ENCODE measurements at regions not wholly inside any gene's neighbourhood (a gene's known extent, or its start where the extent isn't known, plus 50 kb on each side); places are given as distances from the start of the nearest gene placed in this dataset.
"Not testable (repeated sequence)": the region's sequence is repeated elsewhere in the genome, so short reads cannot be mapped to it uniquely, and the experiment has no call there.

DNA sequence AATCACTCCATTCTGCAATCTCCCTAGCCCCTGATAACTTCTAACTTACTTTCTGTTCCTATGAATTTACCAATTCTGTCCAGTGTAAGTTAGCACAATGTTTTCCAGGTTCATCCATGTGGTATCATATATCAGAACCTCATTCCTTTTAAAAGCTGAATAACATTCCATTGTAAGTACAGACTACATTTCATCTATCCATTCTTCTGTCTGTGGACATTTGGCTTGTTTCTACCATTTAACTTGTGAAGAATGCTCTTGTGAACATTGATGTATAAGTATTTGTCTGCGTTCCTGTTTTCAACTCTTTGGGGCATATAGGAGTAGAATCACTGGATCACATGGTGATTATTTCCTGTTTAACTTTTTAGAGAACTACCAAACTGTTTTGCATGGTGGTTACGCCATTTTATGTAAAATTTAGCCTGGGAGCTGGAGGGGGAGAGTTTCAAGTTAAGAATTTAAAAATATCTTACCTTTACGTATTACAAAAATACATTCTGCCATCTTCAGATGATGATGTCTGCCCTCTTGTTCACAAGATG lies 156.5 kb downstream of the BTBD3 start:
- H3K27me3 ChIP-seq (ENCODE audit: low read depth, low read length), result no peaks in the 10 kb centered on the region
- H3K27ac ChIP-seq (ENCODE audit: low read length), result no peak overlapping the region
- no peaks in the 10 kb centered on the region for H3K4me1 ChIP-seq (ENCODE audit: control insufficient read depth in 1 of 2, insufficient read depth in 2 of 2, low read length in 2 of 2)
- H3K4me3 ChIP-seq (ENCODE audit: low read depth in 1 of 2, low read length in 2 of 2), result no peak overlapping the region
- H3K36me3 ChIP-seq (ENCODE audit: control insufficient read depth in 1 of 2, insufficient read depth in 2 of 2, low read length in 2 of 2), result no peaks in the 10 kb centered on the region
- no peaks in the 10 kb centered on the region for H3K9me3 ChIP-seq (ENCODE audit: control insufficient read depth in 1 of 2, low read length in 2 of 2)

GRCh38 chr20:12076200-12076599 lies 158.5 kb downstream of the BTBD3 start:
- Histone ChIP-seq H3K4me3 (ENCODE audit: low read depth in 1 of 2, low read length in 2 of 2) (no peak overlapping the region), H3K36me3 (ENCODE audit: control insufficient read depth in 1 of 2, insufficient read depth in 2 of 2, low read length in 2 of 2) (no peaks in the 10 kb centered on the region), H3K9me3 (ENCODE audit: control insufficient read depth in 1 of 2, low read length in 2 of 2) (no peaks in the 10 kb centered on the region), H3K4me1 (ENCODE audit: control insufficient read depth in 1 of 2, insufficient read depth in 2 of 2, low read length in 2 of 2) (no peaks in the 10 kb centered on the region), H3K27ac (ENCODE audit: low read length) (no peak overlapping the region), H3K27me3 (ENCODE audit: low read depth, low read length) (no peaks in the 10 kb centered on the region)

DNA sequence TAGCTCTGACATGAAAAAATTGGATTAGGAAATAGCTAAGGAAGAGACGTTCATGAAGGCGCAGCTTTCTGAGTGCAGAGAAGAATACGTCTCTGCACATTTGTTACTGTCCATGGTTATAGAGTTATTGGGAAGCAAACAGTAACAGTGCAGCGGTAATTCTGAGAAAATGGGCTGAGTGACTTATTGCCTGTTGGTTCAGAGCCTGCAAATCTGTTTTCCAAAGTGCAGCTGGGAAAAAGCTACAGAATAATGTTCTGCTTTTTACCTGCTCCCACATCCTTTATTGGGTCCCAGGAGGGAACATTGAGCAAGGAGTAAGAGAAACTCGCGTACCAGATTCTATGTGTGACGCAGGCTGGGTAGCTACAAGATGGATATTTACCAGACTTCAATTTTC lies 160.2 kb downstream of the BTBD3 start:
- Histone ChIP-seq H3K9me3 (ENCODE audit: control insufficient read depth in 1 of 2, low read length in 2 of 2) (no peaks in the 10 kb centered on the region), H3K4me1 (ENCODE audit: control insufficient read depth in 1 of 2, insufficient read depth in 2 of 2, low read length in 2 of 2) (no peaks in the 10 kb centered on the region), H3K27me3 (ENCODE audit: low read depth, low read length) (no peaks in the 10 kb centered on the region), H3K36me3 (ENCODE audit: control insufficient read depth in 1 of 2, insufficient read depth in 2 of 2, low read length in 2 of 2) (no peaks in the 10 kb centered on the region), H3K27ac (ENCODE audit: low read length) (no peak overlapping the region), H3K4me3 (ENCODE audit: low read depth in 1 of 2, low read length in 2 of 2) (no peak overlapping the region)

DNA sequence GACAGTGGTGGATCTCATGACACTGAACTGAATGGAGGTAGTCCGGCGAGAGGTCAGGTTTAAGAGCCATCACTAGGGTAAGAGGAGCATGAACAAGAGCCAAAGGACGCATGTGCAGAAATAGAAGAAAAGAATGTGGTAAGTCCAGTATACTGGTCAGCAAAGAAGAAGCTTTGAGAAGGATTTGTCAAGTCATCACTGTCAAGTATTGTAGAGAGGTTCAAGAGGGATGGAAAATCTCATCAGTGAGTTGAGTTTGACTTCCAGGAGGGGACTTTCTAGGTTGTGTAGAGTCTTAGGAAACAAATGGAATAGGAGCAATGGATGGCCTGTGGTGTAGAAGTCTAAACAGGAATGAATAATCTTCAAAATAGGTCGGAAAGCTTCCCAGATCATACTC lies 161.8 kb downstream of the BTBD3 start:
- no peaks in the 10 kb centered on the region for H3K4me1 ChIP-seq (ENCODE audit: control insufficient read depth in 1 of 2, insufficient read depth in 2 of 2, low read length in 2 of 2)
- H3K9me3 ChIP-seq (ENCODE audit: control insufficient read depth in 1 of 2, low read length in 2 of 2), result no peaks in the 10 kb centered on the region
- H3K27me3 ChIP-seq (ENCODE audit: low read depth, low read length), result no peaks in the 10 kb centered on the region
- H3K4me3 ChIP-seq (ENCODE audit: low read depth in 1 of 2, low read length in 2 of 2), result no peak overlapping the region
- H3K27ac ChIP-seq (ENCODE audit: low read length), result no peak overlapping the region
- no peaks in the 10 kb centered on the region for H3K36me3 ChIP-seq (ENCODE audit: control insufficient read depth in 1 of 2, insufficient read depth in 2 of 2, low read length in 2 of 2)

DNA sequence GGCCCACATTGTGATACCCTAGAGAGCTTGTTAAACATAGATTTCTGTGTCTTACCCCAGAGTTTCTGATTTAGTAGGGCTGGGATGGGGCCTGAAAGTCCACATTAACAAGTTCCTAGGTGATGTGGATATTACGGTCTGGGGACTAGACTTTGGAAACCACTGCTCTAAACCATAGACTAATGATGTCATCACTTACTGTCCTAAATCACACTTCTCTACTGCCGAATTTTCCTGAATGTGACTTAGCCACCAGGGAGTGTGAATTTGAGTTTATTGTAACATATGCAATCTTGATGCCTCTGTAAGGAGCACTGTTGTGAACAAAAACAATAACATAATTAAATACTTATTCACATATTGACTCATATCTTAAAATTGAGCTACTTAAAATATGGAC lies 165.6 kb downstream of the BTBD3 start:
- H3K27me3 ChIP-seq (ENCODE audit: low read depth, low read length), result no peaks in the 10 kb centered on the region
- H3K27ac ChIP-seq (ENCODE audit: low read length), result no peak overlapping the region
- no peak overlapping the region for H3K4me3 ChIP-seq (ENCODE audit: low read depth in 1 of 2, low read length in 2 of 2)
- no peaks in the 10 kb centered on the region for H3K36me3 ChIP-seq (ENCODE audit: control insufficient read depth in 1 of 2, insufficient read depth in 2 of 2, low read length in 2 of 2)
- H3K4me1 ChIP-seq (ENCODE audit: control insufficient read depth in 1 of 2, insufficient read depth in 2 of 2, low read length in 2 of 2), result no peaks in the 10 kb centered on the region
- no peaks in the 10 kb centered on the region for H3K9me3 ChIP-seq (ENCODE audit: control insufficient read depth in 1 of 2, low read length in 2 of 2)

DNA sequence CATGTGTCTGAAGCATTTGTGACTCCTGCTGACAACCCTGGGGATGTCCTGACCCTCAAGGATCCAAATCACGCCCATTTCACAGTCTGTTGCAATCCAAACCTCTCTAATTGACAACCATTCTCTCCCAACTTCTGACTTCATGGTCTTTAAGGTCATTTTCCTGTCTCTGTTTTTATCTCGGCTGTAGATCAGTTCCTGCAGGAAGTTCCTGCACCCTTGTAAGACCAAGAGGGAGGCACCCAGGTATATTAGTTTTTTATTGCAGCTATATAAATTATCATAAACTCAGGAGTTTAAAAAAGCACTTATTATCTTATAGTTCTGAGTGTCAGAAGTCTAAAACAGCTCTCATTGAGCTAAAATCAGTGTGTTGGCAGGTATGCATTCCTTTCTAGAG lies 166.8 kb downstream of the BTBD3 start:
- H3K4me3 ChIP-seq (ENCODE audit: low read depth in 1 of 2, low read length in 2 of 2), result no peak overlapping the region
- H3K9me3 ChIP-seq (ENCODE audit: control insufficient read depth in 1 of 2, low read length in 2 of 2), result no peaks in the 10 kb centered on the region
- no peaks in the 10 kb centered on the region for H3K4me1 ChIP-seq (ENCODE audit: control insufficient read depth in 1 of 2, insufficient read depth in 2 of 2, low read length in 2 of 2)
- H3K27me3 ChIP-seq (ENCODE audit: low read depth, low read length), result no peaks in the 10 kb centered on the region
- H3K36me3 ChIP-seq (ENCODE audit: control insufficient read depth in 1 of 2, insufficient read depth in 2 of 2, low read length in 2 of 2), result no peaks in the 10 kb centered on the region
- no peak overlapping the region for H3K27ac ChIP-seq (ENCODE audit: low read length)

- Histone ChIP-seq H3K27ac (ENCODE audit: low read length) (no peak overlapping the region), H3K4me1 (ENCODE audit: control insufficient read depth in 1 of 2, insufficient read depth in 2 of 2, low read length in 2 of 2) (no peaks in the 10 kb centered on the region), H3K4me3 (ENCODE audit: low read depth in 1 of 2, low read length in 2 of 2) (no peak overlapping the region), H3K9me3 (ENCODE audit: control insufficient read depth in 1 of 2, low read length in 2 of 2) (no peaks in the 10 kb centered on the region), H3K27me3 (ENCODE audit: low read depth, low read length) (no peaks in the 10 kb centered on the region), H3K36me3 (ENCODE audit: control insufficient read depth in 1 of 2, insufficient read depth in 2 of 2, low read length in 2 of 2) (no peaks in the 10 kb centered on the region)
Observed at GRCh38 chr20:12086359-12086758, 168.7 kb downstream of the BTBD3 start.

DNA sequence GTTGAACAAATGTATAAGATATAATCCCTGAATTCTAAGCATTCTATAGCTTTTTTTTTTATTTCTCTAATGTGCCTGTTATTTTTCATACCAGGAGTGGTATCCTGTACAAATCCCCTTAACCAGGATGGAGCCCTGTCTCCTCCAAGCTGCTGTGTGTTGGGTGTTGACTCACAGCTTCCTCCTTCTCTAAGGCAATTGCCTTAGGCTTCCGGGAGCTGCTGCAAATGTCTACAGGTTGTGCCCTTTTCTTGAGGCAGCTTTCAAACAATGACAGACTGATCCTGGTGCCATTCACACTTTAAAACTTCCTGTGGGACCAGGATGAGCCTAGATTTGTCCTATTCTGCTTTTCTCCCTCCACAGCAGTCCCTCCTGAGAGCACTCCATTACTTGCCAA lies 173.2 kb downstream of the BTBD3 start:
- Histone ChIP-seq H3K9me3 (ENCODE audit: control insufficient read depth in 1 of 2, low read length in 2 of 2) (no peaks in the 10 kb centered on the region), H3K36me3 (ENCODE audit: control insufficient read depth in 1 of 2, insufficient read depth in 2 of 2, low read length in 2 of 2) (no peaks in the 10 kb centered on the region), H3K27ac (ENCODE audit: low read length) (no peak overlapping the region), H3K27me3 (ENCODE audit: low read depth, low read length) (no peaks in the 10 kb centered on the region), H3K4me3 (ENCODE audit: low read depth in 1 of 2, low read length in 2 of 2) (no peak overlapping the region), H3K4me1 (ENCODE audit: control insufficient read depth in 1 of 2, insufficient read depth in 2 of 2, low read length in 2 of 2) (no peaks in the 10 kb centered on the region)

- H3K9me3 ChIP-seq (ENCODE audit: control insufficient read depth in 1 of 2, low read length in 2 of 2), result no peaks in the 10 kb centered on the region
- H3K4me1 ChIP-seq (ENCODE audit: control insufficient read depth in 1 of 2, insufficient read depth in 2 of 2, low read length in 2 of 2), result no peaks in the 10 kb centered on the region
- no peak overlapping the region for H3K27ac ChIP-seq (ENCODE audit: low read length)
- H3K4me3 ChIP-seq (ENCODE audit: low read depth in 1 of 2, low read length in 2 of 2), result no peak overlapping the region
- H3K36me3 ChIP-seq (ENCODE audit: control insufficient read depth in 1 of 2, insufficient read depth in 2 of 2, low read length in 2 of 2), result no peaks in the 10 kb centered on the region
- H3K27me3 ChIP-seq (ENCODE audit: low read depth, low read length), result no peaks in the 10 kb centered on the region
Observed at GRCh38 chr20:12093057-12093796, 175.5 kb downstream of the BTBD3 start.

- not testable (repeated sequence) for H3K27me3 ChIP-seq (ENCODE audit: low read depth, low read length); H3K36me3 ChIP-seq (ENCODE audit: control insufficient read depth in 1 of 2, insufficient read depth in 2 of 2, low read length in 2 of 2); H3K9me3 ChIP-seq (ENCODE audit: control insufficient read depth in 1 of 2, low read length in 2 of 2); H3K4me1 ChIP-seq (ENCODE audit: control insufficient read depth in 1 of 2, insufficient read depth in 2 of 2, low read length in 2 of 2); H3K27ac ChIP-seq (ENCODE audit: low read length); H3K4me3 ChIP-seq (ENCODE audit: low read depth in 1 of 2, low read length in 2 of 2)
Observed at GRCh38 chr20:12093797-12094190, 176.1 kb downstream of the BTBD3 start.

DNA sequence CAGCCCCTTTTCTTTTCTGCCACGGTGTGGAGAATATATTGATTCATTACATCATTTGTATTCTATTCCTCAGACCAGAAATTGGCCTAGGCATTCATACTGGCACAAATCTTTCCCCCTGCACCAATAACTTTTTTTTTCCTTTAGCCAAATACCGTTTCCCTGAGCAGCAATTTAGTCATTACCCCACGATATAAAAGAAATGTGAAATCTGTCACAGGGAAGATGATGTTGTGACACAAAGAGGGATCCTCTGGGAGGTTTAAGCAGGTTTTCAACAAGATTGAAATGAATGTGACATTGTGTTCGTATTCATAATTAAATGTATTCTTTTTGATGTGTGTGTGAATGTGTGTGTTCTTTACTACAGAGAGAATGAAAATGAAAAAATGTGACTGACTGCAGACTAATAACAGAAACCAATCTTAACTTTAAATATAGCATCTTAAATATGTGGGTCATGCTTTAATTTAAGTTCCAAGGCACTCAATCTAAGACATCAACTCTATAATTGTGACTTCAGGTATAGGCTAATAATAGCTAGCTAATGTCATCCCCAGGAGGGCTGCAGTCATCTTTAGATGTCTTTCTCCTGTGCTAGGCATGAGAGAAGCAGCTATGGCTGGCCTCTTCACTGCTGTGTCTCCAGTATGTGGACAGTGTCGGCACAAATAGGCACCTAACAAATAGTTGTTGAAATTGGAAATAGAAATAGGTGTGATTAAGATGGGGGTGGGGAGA lies 177.7 kb downstream of the BTBD3 start:
- no peak overlapping the region for H3K4me3 ChIP-seq (ENCODE audit: low read depth in 1 of 2, low read length in 2 of 2)
- H3K4me1 ChIP-seq (ENCODE audit: control insufficient read depth in 1 of 2, insufficient read depth in 2 of 2, low read length in 2 of 2), result no peaks in the 10 kb centered on the region
- H3K9me3 ChIP-seq (ENCODE audit: control insufficient read depth in 1 of 2, low read length in 2 of 2), result no peaks in the 10 kb centered on the region
- H3K27me3 ChIP-seq (ENCODE audit: low read depth, low read length), result no peaks in the 10 kb centered on the region
- H3K36me3 ChIP-seq (ENCODE audit: control insufficient read depth in 1 of 2, insufficient read depth in 2 of 2, low read length in 2 of 2), result no peaks in the 10 kb centered on the region
- H3K27ac ChIP-seq (ENCODE audit: low read length), result no peak overlapping the region

Measured in muscle layer of duodenum (tissue), 2 donors.